HT-29 (cell line): ENCODE measurements at regions not wholly inside any gene's neighbourhood (a gene's known extent, or its start where the extent isn't known, plus 50 kb on each side); places are given as distances from the start of the nearest gene placed in this dataset.
A peak's percentile ranks its signal among the peaks of the same experiment; 100 is the strongest.
"Not testable (repeated sequence)": the region's sequence is repeated elsewhere in the genome, so short reads cannot be mapped to it uniquely, and the experiment has no call there.

Source experiments
- DNase-seq: peaks from one replicate; pipeline ENCODE4 v3.0.0-alpha.2; 2015; ENCODE audit warnings: low spot score

- peak; percentile 26 for DNase-seq
These were observed 221.6 kb upstream of the SPANXN4 start for GRCh38 chrX:142804085-142804484.

DNA sequence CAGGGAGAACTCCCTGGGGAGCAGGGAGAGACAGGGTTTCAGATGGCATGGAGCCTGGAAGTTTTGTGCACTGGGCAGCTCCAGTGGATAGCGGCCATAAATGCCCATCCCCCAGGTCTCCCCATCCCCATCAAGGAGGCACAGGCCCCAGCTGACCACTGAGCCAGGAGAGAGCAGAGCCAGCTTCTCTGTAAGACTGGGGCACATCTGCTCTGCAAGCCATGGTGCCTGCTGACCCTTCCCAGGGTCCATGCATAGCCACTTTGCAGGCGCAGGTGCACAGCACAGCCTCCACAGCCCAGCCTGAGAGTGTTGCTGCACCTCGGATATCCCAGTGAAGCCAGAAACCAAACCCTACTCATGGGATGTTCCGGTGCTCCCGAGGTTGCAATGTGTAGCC, 206.3 kb upstream of the SPANXN4 start:
- no peak for DNase-seq

GRCh38 chrX:142828129-142828528, 197.6 kb upstream of the SPANXN4 start:
- DNase-seq = no peak

DNA sequence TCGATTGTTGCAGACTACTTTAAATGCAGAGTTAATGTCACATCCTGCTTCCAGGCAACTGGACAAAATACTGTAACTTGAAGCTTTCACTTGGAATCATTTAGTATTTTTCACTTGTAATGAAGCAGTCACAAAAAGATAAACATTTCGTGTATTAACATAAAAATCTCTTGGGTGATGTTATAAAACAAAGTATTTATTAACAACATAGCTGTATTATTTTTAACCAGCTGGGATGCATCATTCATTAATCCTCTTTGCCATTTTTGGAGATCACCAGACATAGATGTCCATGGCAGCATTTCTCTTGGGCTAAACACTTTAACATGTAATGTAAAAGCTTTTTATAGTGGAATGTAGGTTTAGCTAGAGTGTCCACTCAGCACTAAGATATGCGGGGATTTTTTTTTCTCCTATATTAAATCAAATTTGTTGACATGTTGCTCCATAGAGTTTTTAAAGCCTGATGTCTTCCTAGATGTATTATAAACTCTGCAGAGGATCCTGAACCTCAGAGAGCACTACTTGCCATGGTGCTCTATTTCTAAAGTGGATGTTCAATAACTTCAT, 193.7 kb upstream of the SPANXN4 start:
- no peak for DNase-seq

GRCh38 chrX:142854970-142855369, 170.8 kb upstream of the SPANXN4 start:
- no peak for DNase-seq

DNA sequence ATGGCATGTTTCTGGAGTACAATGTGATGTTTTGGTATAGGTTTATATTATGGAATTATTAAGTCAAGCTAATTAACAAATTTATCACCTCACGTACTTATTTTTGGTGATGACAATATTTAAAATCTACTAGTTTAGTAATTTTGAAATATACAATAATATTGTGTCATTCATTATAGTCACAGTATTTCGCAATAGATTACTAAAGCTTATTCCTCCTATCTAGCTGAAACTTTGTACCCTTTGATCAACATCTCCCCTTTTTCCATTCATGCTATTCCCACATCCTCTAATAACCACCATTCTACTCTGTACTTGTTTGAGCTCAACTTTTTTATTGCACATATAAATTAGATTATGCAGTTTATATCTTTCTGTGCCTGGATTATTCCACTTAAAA, 164.8 kb upstream of the SPANXN4 start:
- no peak for DNase-seq

DNA sequence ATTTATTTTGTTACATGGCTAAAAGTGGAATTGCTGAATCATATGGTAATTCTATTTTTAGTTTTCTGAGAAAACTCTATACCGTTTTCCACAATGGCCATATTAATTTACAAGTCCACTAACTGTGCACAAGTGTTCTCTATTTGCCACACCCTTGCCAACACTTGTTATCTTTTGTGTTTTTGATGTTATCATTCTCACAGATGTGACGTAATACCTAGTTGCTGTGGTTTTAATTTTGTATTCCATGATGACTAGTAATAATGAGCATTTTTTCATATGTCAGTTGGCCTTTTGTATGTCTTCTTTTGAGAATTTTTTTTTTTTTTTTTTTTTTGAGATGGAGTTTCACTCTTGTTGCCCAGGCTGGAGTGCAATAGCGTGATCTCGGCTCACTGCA, 164.2 kb upstream of the SPANXN4 start:
- no peak for DNase-seq

DNA sequence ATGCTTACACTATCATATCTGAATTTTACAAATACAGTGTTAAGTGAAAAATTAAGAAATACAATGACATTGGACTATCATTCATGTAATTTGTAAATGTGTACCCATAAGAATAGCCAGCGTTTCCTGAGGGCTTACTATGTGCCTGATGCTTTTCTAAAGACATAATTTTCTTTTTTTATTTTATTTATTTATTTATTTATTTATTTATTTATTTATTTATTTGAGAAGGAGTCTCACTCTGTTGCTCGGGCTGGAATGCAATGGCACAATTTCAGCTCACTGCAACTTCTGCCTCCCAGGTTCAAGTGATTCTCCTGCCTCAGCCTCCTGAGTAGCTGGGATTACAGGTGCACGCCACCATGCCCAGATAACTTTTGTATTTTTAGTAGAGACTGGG, 159.5 kb upstream of the SPANXN4 start:
- not testable (repeated sequence) for DNase-seq

GRCh38 chrX:142873214-142873613, 152.5 kb upstream of the SPANXN4 start:
- no peak for DNase-seq

DNA sequence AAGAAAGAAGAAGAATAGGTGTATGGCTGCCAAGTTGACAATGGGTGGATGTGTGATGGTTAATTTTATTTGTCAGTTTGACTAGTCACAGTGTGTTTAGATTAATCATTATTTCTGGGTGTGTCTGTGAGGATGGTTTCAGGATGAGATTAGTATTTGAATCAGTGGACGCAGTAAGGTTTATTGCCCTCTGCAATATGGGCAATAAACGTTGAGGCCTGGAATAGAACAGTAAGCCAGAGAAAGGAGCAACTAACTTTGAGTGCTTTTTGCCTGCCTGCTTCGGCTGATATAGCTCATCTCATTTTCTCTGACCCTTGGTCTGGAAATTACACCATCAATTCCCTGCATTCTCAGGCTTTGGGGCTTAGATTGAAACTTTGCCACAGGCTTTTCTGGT, 140.8 kb upstream of the SPANXN4 start:
- DNase-seq = no peak

- DNase-seq = no peak
These were observed 134.7 kb upstream of the SPANXN4 start for GRCh38 chrX:142891046-142891445.

GRCh38 chrX:142898164-142898563, 127.6 kb upstream of the SPANXN4 start:
- DNase-seq = no peak

DNA sequence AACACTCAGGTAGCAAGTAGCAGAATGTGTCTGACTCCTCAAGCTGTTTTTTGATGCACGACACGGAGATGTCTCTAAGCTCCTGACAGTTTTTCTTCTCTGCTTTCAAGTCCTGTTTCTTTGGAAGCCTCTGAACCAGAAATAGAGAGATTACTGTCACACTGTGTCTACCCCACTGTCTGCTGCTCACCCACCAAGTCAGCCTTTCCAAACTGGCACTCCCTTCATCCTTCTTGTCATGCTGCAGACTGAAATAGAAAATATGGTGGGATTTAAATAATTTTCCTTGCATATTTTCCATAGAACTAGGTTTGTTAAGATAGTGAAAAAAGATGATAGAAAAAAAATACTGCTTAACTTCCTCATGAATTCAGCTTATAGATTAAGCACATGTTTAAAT, 102.5 kb upstream of the SPANXN4 start:
- DNase-seq = no peak

DNA sequence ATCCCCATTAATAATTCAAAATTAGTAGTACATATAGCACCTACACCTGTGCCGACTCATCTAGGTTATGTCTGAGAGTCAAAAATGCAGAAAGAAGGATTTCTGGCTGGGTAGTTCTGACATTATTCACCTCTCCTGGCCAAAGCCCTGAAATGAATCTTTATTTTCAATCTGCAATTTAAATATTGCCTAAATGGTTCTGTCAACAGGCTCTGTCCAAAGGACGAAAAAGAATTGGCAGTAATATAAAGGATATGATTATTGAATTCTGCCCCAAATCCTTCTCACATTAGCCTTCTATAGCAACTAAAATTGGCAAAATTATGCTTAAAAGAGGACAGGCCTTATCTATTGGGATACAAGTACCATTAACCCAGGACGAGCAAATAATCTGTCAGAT, 86.9 kb upstream of the SPANXN4 start:
- DNase-seq = no peak

DNA sequence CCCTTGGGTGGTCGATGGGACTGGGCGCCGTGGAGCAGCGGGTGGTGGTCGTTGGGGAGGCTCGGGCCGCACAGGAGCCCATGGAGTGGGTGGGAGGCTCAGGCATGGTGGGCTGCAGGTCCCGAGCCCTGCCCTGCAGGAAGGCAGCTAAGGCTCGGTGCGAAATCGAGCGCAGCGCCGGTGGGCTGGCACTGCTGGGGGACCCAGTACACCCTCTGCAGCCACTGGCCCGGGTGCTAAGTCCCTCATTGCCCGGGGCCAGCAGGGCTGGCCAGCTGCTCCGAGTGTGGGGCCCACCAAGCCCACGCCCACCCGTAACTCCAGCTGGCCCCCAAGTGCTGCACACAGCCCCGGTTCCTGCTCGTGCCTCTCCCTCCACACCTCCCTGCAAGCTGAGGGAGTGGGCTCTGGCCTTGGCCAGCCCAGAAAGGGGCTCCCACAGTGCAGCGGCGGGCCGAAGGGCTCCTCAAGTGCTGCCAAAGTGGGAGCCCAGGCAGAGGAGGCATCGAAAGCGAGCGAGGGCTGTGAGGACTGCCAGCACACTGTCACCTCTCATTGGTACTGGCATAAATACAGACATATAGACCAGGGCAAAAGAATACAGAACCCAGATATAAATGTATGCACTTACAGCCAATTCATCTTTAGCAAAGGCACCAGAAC, 53.5 kb upstream of the SPANXN4 start:
- not testable (repeated sequence) for DNase-seq
